ENCODE measurements at regions not wholly inside any gene's neighbourhood (a gene's known extent, or its start where the extent isn't known, plus 50 kb on each side); places are given as distances from the start of the nearest gene placed in this dataset.

GRCh38 chr4:153997516-153997915, 208.6 kb upstream of the SFRP2 start:
- TF ChIP-seq CTCF (conservative IDR thresholded peaks at IDR 0.05): no peak
- H4K91ac ChIP-seq (ENCODE audit: insufficient read length, low read depth, low read length): no peak overlapping the region
- H3K23me2 ChIP-seq (ENCODE audit: insufficient read length, low read depth, low read length, poor library complexity, severe bottlenecking): no peaks in the 10 kb centered on the region
- H2BK15ac ChIP-seq (ENCODE audit: low read depth, low read length): no peak overlapping the region
- no peak overlapping the region for H3K9ac ChIP-seq (ENCODE audit: extremely low read depth, insufficient read length, low read length)
- no peak overlapping the region for H2BK20ac ChIP-seq (ENCODE audit: low read depth, low read length, poor library complexity, severe bottlenecking)
- WGBS (ENCODE audit: extremely low coverage, insufficient read length, low lambda C conversion rate): no CpG with 5 or more reads among the region's 4 CpGs
- H3K36me3 Mint-ChIP-seq (ENCODE audit: insufficient read depth in 1 of 3, low read depth in 3 of 3): peaks cover 0 to 8% (median 0%) of the 10 kb centered on the region in 3 experiments; a peak in 2 of 7 replicates
- no peaks in the 10 kb centered on the region for H3K4me1 ChIP-seq (ENCODE audit: insufficient read depth, low read length)
- no peaks in the 10 kb centered on the region; the same call in none of the 2 replicates for H3K27me3 Mint-ChIP-seq (ENCODE audit: low read depth)
- H3K4me1 Mint-ChIP-seq: no peaks in the 10 kb centered on the region
- H4K5ac ChIP-seq (ENCODE audit: insufficient read length, low read depth, low read length): no peak overlapping the region
- no peak overlapping the region for H3K23ac ChIP-seq (ENCODE audit: insufficient read length, low read depth, low read length)
- H3K14ac ChIP-seq (ENCODE audit: insufficient read depth, low read length): no peak overlapping the region
- no peak overlapping the region for H3K27ac Mint-ChIP-seq
- H3K56ac ChIP-seq (ENCODE audit: insufficient read length, low read depth, low read length): no peak overlapping the region
- no peak overlapping the region for H3K18ac ChIP-seq (ENCODE audit: insufficient read length, low read depth, low read length)
- H3K4me3 Mint-ChIP-seq: no peak overlapping the region
- no peak overlapping the region for H2BK12ac ChIP-seq (ENCODE audit: insufficient read length, low read depth, low read length)
- H2AFZ ChIP-seq (ENCODE audit: low read length): no peak overlapping the region
- H3K9me3 ChIP-seq (ENCODE audit: control insufficient read depth, low read depth, low read length): no peaks in the 10 kb centered on the region
- H3K4ac ChIP-seq (ENCODE audit: low read depth, low read length): no peak overlapping the region
- H3K9me3 Mint-ChIP-seq: peaks cover 7 to 13% of the 10 kb centered on the region in 2 experiments; a peak in 3 of 5 replicates
- no peaks in the 10 kb centered on the region for H3K27me3 ChIP-seq (ENCODE audit: insufficient read depth, low read length)
- no peak overlapping the region for H3K27ac ChIP-seq (ENCODE audit: insufficient read length, low read depth, low read length)
- no peak for DNase-seq
- H2BK120ac ChIP-seq (ENCODE audit: low read depth, low read length, poor library complexity, severe bottlenecking): no peak overlapping the region
- H3K4me2 ChIP-seq (ENCODE audit: insufficient read depth, insufficient read length, low read length): no peak overlapping the region
- H3K79me1 ChIP-seq (ENCODE audit: insufficient read depth, low read depth, low read length, poor library complexity, severe bottlenecking): no peaks in the 10 kb centered on the region
- H4K8ac ChIP-seq (replicated peaks; ENCODE audit: insufficient read length, low read depth, low read length): no peak overlapping the region
- no peaks in the 10 kb centered on the region for H3K79me2 ChIP-seq (ENCODE audit: insufficient read depth, low read length)
- H3T11ph ChIP-seq (ENCODE audit: low read length): no peak overlapping the region
- no peaks in the 10 kb centered on the region for H4K20me1 ChIP-seq (ENCODE audit: control insufficient read depth, insufficient read depth, insufficient read length)
- H2BK5ac ChIP-seq (ENCODE audit: insufficient read length, low read length): no peak overlapping the region
- no peak overlapping the region for H2AK5ac ChIP-seq (ENCODE audit: insufficient read length, low read length)

Measured in H9 (cell line).